H1 (cell line): ENCODE measurements at regions not wholly inside any gene's neighbourhood (a gene's known extent, or its start where the extent isn't known, plus 50 kb on each side); places are given as distances from the start of the nearest gene placed in this dataset.

ENCODE experiments used
- CTCF ChIA-PET: fragments of 300-600 bp; sonication (Branson Sonifier 250); formaldehyde crosslinking; loops from one replicate; lab custom pipeline; 2021; ENCODE audit not compliant: partially characterized antibody; lab: Charles Lee
- POLR2A ChIA-PET: fragments of 300-600 bp; sonication (Branson Sonifier 250); formaldehyde crosslinking; loops from one replicate; lab custom pipeline; 2021; ENCODE audit warnings: inconsistent platforms; ENCODE audit not compliant: partially characterized antibody; lab: Charles Lee
- DNase-seq, 2 experiments: peaks; one replicate each; pipeline versions ENCODE4 v3.0.0 to v3.0.0-alpha.2; 2010 to 2022; ENCODE audit warnings: low spot score in 2 of 2, low read depth in 1 of 2, mixed read lengths in 1 of 2
- FAIRE-seq: peaks from 2 replicates; lab custom pipeline; 2011; peaks lifted over from hg19 to GRCh38; lab: Jason Lieb, UNC
- H2AFZ ChIP-seq: 2 replicates; pipeline ENCODE4 v1.8.1; 2012; ENCODE audit warnings: low read length, inconsistent platforms
- H2AK5ac ChIP-seq: 2 replicates; pipeline ENCODE4 v1.6.1; 2013; ENCODE audit warnings: low read depth, low read length
- H2BK120ac ChIP-seq: replicated peaks from 2 replicates; pipeline ENCODE3; 2013; ENCODE audit warnings: low read depth, low read length, inconsistent platforms
- H2BK12ac ChIP-seq: 2 replicates; pipeline ENCODE4 v1.6.1; 2013; ENCODE audit warnings: low read depth, low read length
- H2BK15ac ChIP-seq: 2 replicates; pipeline ENCODE4 v1.6.1; 2013; ENCODE audit warnings: low read length
- H2BK20ac ChIP-seq: 2 replicates; pipeline ENCODE4 v1.6.1; 2013; ENCODE audit warnings: low read length
- H2BK5ac ChIP-seq: 2 replicates; pipeline ENCODE4 v1.6.1; 2013; ENCODE audit warnings: low read depth, low read length
- H3K14ac ChIP-seq: 2 replicates; pipeline ENCODE4 v1.6.1; 2013; ENCODE audit warnings: inconsistent platforms; ENCODE audit not compliant: insufficient read length
- H3K18ac ChIP-seq: 2 replicates; pipeline ENCODE4 v1.6.1; 2013; ENCODE audit warnings: low read length; ENCODE audit errors: extremely low read depth
- H3K23ac ChIP-seq: 2 replicates; pipeline ENCODE4 v1.6.1; 2013; ENCODE audit warnings: inconsistent platforms; ENCODE audit not compliant: insufficient read length
- H3K23me2 ChIP-seq: 2 replicates; pipeline ENCODE4 v1.6.1; 2013; ENCODE audit warnings: low read depth, low read length
- H3K27ac ChIP-seq: 2 replicates; pipeline ENCODE4 v1.6.1; 2011; ENCODE audit warnings: low read depth, low read length, inconsistent platforms
- H3K27me3 ChIP-seq, 4 experiments: replicated peaks in 1 of 4; 1 replicate in 1 of 4; 2 replicates in 3 of 4; pipeline versions ENCODE4 v1.6.1 to v1.8.1; 2011 to 2013; ENCODE audit warnings: low read length in 3 of 4, mild to moderate bottlenecking in 3 of 4, inconsistent platforms in 2 of 4, mixed read lengths in 2 of 4, moderate library complexity in 1 of 4; ENCODE audit not compliant: control insufficient read depth in 3 of 4, insufficient read depth in 3 of 4; ENCODE audit errors: extremely low read depth in 1 of 4
- H3K36me3 ChIP-seq, 4 experiments: 2 replicates each; pipeline versions ENCODE4 v1.6.1 to v1.8.1; 2011 to 2013; ENCODE audit warnings: mild to moderate bottlenecking in 4 of 4, low read length in 3 of 4, moderate library complexity in 2 of 4, control low read depth in 1 of 4, inconsistent platforms in 1 of 4; ENCODE audit not compliant: insufficient read depth in 4 of 4, control insufficient read depth in 2 of 4
- H3K4ac ChIP-seq: replicated peaks from 2 replicates; pipeline ENCODE3; 2013; ENCODE audit warnings: low read length, low read depth, mixed read lengths, inconsistent platforms; ENCODE audit not compliant: insufficient read length
- H3K4me1 ChIP-seq, 4 experiments: replicated peaks in 1 of 4; 1 replicate in 1 of 4; 2 replicates in 3 of 4; pipeline versions ENCODE4 v1.6.1 to v1.8.1; 2011 to 2013; ENCODE audit warnings: low read length in 3 of 4, inconsistent platforms in 2 of 4, mixed read lengths in 1 of 4; ENCODE audit not compliant: insufficient read depth in 4 of 4, control insufficient read depth in 3 of 4
- H3K4me2 ChIP-seq, 2 experiments: 2 replicates each; pipeline versions ENCODE4 v1.6.1 to v1.8.1; 2011 to 2013; ENCODE audit warnings: low read depth in 2 of 2, low read length in 2 of 2, control low read depth in 1 of 2, inconsistent platforms in 1 of 2, mild to moderate bottlenecking in 1 of 2; ENCODE audit not compliant: insufficient read depth in 1 of 2
- H3K4me3 ChIP-seq, 4 experiments: fragments of 200-600, 300-600 bp in 1 of 4; sonication (generic), shearing (Covaris generic), sonication (Bioruptor Twin) in 1 of 4; 2 replicates each; pipeline versions ENCODE4 v1.5.1 to v1.8.1; 2011 to 2016; ENCODE audit warnings: low read length in 4 of 4, low read depth in 3 of 4, control low read depth in 2 of 4, inconsistent platforms in 2 of 4, mild to moderate bottlenecking in 2 of 4, mixed read lengths in 1 of 4, moderate library complexity in 1 of 4; ENCODE audit not compliant: insufficient read depth in 2 of 4; ENCODE audit errors: extremely low read depth in 1 of 4
- H3K56ac ChIP-seq: replicated peaks from 2 replicates; pipeline ENCODE3; 2013; ENCODE audit warnings: low read depth, mild to moderate bottlenecking, mixed read lengths, low read length, inconsistent platforms; ENCODE audit not compliant: insufficient read length
- H3K79me1 ChIP-seq: 2 replicates; pipeline ENCODE4 v1.6.1; 2013; ENCODE audit warnings: low read depth, low read length, control low read depth
- H3K79me2 ChIP-seq, 2 experiments: 2 replicates each; pipeline versions ENCODE4 v1.6.1 to v1.8.1; 2012 to 2013; ENCODE audit warnings: low read length in 2 of 2, mild to moderate bottlenecking in 2 of 2, inconsistent platforms in 1 of 2; ENCODE audit not compliant: insufficient read depth in 2 of 2, control insufficient read depth in 1 of 2
- H3K9ac ChIP-seq, 4 experiments: replicated peaks in 1 of 4; 1 replicate in 1 of 4; 2 replicates in 3 of 4; pipeline versions ENCODE4 v1.6.1 to v1.8.1; 2011 to 2013; ENCODE audit warnings: low read depth in 3 of 4, low read length in 3 of 4, control low read depth in 2 of 4, mild to moderate bottlenecking in 2 of 4, moderate library complexity in 2 of 4, inconsistent platforms in 1 of 4; ENCODE audit errors: extremely low read depth in 1 of 4
- H3K9me3 ChIP-seq, 2 experiments: 2 replicates each; pipeline versions ENCODE4 v1.6.1 to v1.8.1; 2012 to 2013; ENCODE audit warnings: mild to moderate bottlenecking in 2 of 2, moderate library complexity in 2 of 2, control low read depth in 1 of 2, inconsistent platforms in 1 of 2, low read depth in 1 of 2, low read length in 1 of 2, mixed read lengths in 1 of 2; ENCODE audit not compliant: insufficient read depth in 2 of 2
- H4K20me1 ChIP-seq, 2 experiments: replicated peaks in 1 of 2; 2 replicates each; pipeline versions ENCODE3 to v1.8.1; 2011 to 2013; ENCODE audit warnings: inconsistent platforms in 2 of 2, low read length in 2 of 2, mild to moderate bottlenecking in 1 of 2; ENCODE audit not compliant: insufficient read depth in 2 of 2, control insufficient read depth in 1 of 2
- H4K5ac ChIP-seq: 2 replicates; pipeline ENCODE4 v1.6.1; 2013; ENCODE audit warnings: low read length, low read depth, mixed read lengths, inconsistent platforms; ENCODE audit not compliant: insufficient read length
- H4K8ac ChIP-seq: 2 replicates; pipeline ENCODE4 v1.8.0; 2013; ENCODE audit warnings: mild to moderate bottlenecking, moderate library complexity, low read length, inconsistent platforms; ENCODE audit not compliant: insufficient read depth; ENCODE audit errors: extremely low read depth
- H4K91ac ChIP-seq: replicated peaks from 2 replicates; pipeline ENCODE3; 2013; ENCODE audit warnings: low read length, mixed read lengths, inconsistent platforms; ENCODE audit not compliant: insufficient read length
- BCL11A ChIP-seq, 2 experiments: IDR thresholded peaks; one replicate each; pipeline ENCODE4 v1.6.1; 2011; ENCODE audit warnings: low read depth in 2 of 2, low read length in 2 of 2, mild to moderate bottlenecking in 2 of 2
- CHD1 ChIP-seq: IDR thresholded peaks from 2 replicates; pipeline ENCODE4 v1.6.1; 2012; ENCODE audit warnings: low read depth, low read length, improper control_type of control experiment
- HDAC2 ChIP-seq, 2 experiments: fragments of 300-600 bp in 1 of 2; sonication (generic) in 1 of 2; IDR thresholded peaks; 2 replicates each; pipeline ENCODE4 v1.6.1; 2011 to 2012; ENCODE audit warnings: low read depth in 2 of 2, low read length in 2 of 2, mild to moderate bottlenecking in 2 of 2, moderate library complexity in 2 of 2, borderline replicate concordance in 1 of 2, inconsistent platforms in 1 of 2
- SP2 ChIP-seq: IDR thresholded peaks from 2 replicates; pipeline ENCODE4 v1.6.1; 2012; ENCODE audit warnings: mild to moderate bottlenecking, low read length, inconsistent platforms
- TEAD4 ChIP-seq: IDR thresholded peaks from 2 replicates; pipeline ENCODE4 v1.6.1; 2012; ENCODE audit warnings: low read depth, low read length, inconsistent platforms, mixed read lengths
- WGBS, 2 experiments: shearing (Covaris generic) in 1 of 2; methylation state at CpG; one replicate each; pipeline versions ENCODE4 v1.1.6 to v1.1.7; 2013 to 2015; ENCODE audit warnings: low lambda C conversion rate in 2 of 2, mixed read lengths in 2 of 2, inconsistent platforms in 1 of 2, low coverage in 1 of 2, missing lambda C conversion rate in 1 of 2; ENCODE audit not compliant: insufficient replicate concordance in 2 of 2, insufficient coverage in 1 of 2, insufficient read length in 1 of 2; ENCODE audit errors: extremely low coverage in 1 of 2, missing lambda C conversion rate in 1 of 2; 5-methylcytosine and 5-hydroxymethylcytosine counted together
- TF ChIP-seq, protein P1 (sequence below): IDR thresholded peaks from 2 replicates; pipeline ENCODE4 v1.6.1; 2011; ENCODE audit warnings: low read length, improper control_type of control experiment

- H4K8ac ChIP-seq = no peak overlapping the region; the same call in 1 of the 2 replicates
- no peak overlapping the region for H2BK20ac ChIP-seq
- no peak overlapping the region for H3K23ac ChIP-seq
- POLR2A ChIA-PET = interaction anchor here (0.7 kb wide), 1 partner anchor 297 kb away, joined by 3 read pairs; no protein-coding TSS in a partner anchor
- H3K4me1 ChIP-seq = peaks cover 6 to 10% (median 8%) of the 10 kb centered on the region in 4 experiments; a peak in 6 of 7 replicates
- peak overlapping the region; percentile 50; the same call in 1 of the 2 replicates for H2BK12ac ChIP-seq
- no peak overlapping the region for H3K4me2 ChIP-seq
- no peak overlapping the region for H3K9ac ChIP-seq
- no peak for TF ChIP-seq BCL11A (IDR thresholded peaks at IDR 0.05; ENCODE audit: low read depth in 2 of 2, low read length in 2 of 2)
- no peak for TF ChIP-seq CHD1
- TF ChIP-seq, protein P1, sequence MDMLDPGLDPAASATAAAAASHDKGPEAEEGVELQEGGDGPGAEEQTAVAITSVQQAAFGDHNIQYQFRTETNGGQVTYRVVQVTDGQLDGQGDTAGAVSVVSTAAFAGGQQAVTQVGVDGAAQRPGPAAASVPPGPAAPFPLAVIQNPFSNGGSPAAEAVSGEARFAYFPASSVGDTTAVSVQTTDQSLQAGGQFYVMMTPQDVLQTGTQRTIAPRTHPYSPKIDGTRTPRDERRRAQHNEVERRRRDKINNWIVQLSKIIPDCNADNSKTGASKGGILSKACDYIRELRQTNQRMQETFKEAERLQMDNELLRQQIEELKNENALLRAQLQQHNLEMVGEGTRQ = no peak
- no peak for TF ChIP-seq TEAD4
- TF ChIP-seq HDAC2 (IDR thresholded peaks at IDR 0.05; ENCODE audit: borderline replicate concordance in 1 of 2, low read depth in 2 of 2, low read length in 2 of 2) = no peak
- no peak for TF ChIP-seq SP2
- TF ChIP-seq, all 59 proteins: peak for 0
- Histone ChIP-seq H3K23me2 (no peaks in the 10 kb centered on the region), H3K79me2 (no peaks in the 10 kb centered on the region; a peak in 1 of 4 replicates), H2BK15ac (no peak overlapping the region), H3K9me3 (peaks cover 0 to 6% of the 10 kb centered on the region in 2 experiments; a peak in 2 of 4 replicates), H3K4ac (no peak overlapping the region), H3K27ac (no peak overlapping the region), H4K20me1 (no peaks in the 10 kb centered on the region), H2AK5ac (peak overlapping the region; percentile 24; the same call in 1 of the 2 replicates), H3K14ac (no peak overlapping the region), H3K79me1 (no peaks in the 10 kb centered on the region), H3K36me3 (no peaks in the 10 kb centered on the region), H2AFZ (no peak overlapping the region), H2BK120ac (no peak overlapping the region), H3K56ac (no peak overlapping the region), H4K5ac (no peak overlapping the region), H2BK5ac (no peak overlapping the region), H4K91ac (no peak overlapping the region), H3K27me3 (peaks cover 0 to 8% (median 0%) of the 10 kb centered on the region in 4 experiments; a peak in 1 of 7 replicates), H3K18ac (no peak overlapping the region), H3K4me3 (no peak overlapping the region)
- FAIRE-seq (no peak), DNase-seq (no peak)
- CTCF ChIA-PET = interaction anchor here (0.8 to 2.8 kb wide), 5 partner anchors 13 to 317 kb away, joined by 3 to 14 read pairs (median 3); no protein-coding TSS in a partner anchor
- WGBS, 2 experiments = 89% methylated on average over 6 of the region's 6 CpGs; no CpG with 5 or more reads in 1 of the 2 experiments
Measured at GRCh38 chr10:70969188-70969587, 80.8 kb upstream of the PCBD1 start.
